Activated CD4-positive, alpha-beta T cell treated with anti-CD3 and anti-CD28 coated beads, Interleukin-2, Interleukin-6, amounts not matched to agents 100 ng/mL and 50 ng/mL, durations not matched to agents 16 hours and 8 hours (primary cell): ENCODE measurements at regions not wholly inside any gene's neighbourhood (a gene's known extent, or its start where the extent isn't known, plus 50 kb on each side); places are given as distances from the start of the nearest gene placed in this dataset.
A peak's percentile ranks its signal among the peaks of the same experiment; 100 is the strongest.

Experiments used
- DNase-seq: peaks from one replicate; pipeline ENCODE4 v3.0.0-alpha.2; 2020

GRCh38 chr10:123537188-123537961, 128.8 kb upstream of the GPR26 start:
- no peak for DNase-seq

GRCh38 chr10:123538401-123539320, 127.5 kb upstream of the GPR26 start:
- DNase-seq = no peak

GRCh38 chr10:123544986-123545385, 121.2 kb upstream of the GPR26 start:
- DNase-seq = no peak

GRCh38 chr10:123548770-123549169, 117.4 kb upstream of the GPR26 start:
- DNase-seq = no peak

- DNase-seq = no peak
Measured at GRCh38 chr10:123549761-123550454, 116.2 kb upstream of the GPR26 start.

GRCh38 chr10:123550675-123551096, 115.5 kb upstream of the GPR26 start:
- DNase-seq = no peak

- no peak for DNase-seq
Measured at GRCh38 chr10:123551259-123551658, 114.9 kb upstream of the GPR26 start.

- DNase-seq = no peak
Measured at GRCh38 chr10:123552760-123553554, 113.2 kb upstream of the GPR26 start.

- DNase-seq = no peak
Measured at GRCh38 chr10:123553810-123554430, 112.2 kb upstream of the GPR26 start.

GRCh38 chr10:123554656-123555055, 111.5 kb upstream of the GPR26 start:
- DNase-seq = no peak

- DNase-seq = no peak
Measured at GRCh38 chr10:123555616-123556015, 110.5 kb upstream of the GPR26 start.

- no peak for DNase-seq
Measured at GRCh38 chr10:123556049-123556448, 110.1 kb upstream of the GPR26 start.

GRCh38 chr10:123556736-123557135, 109.4 kb upstream of the GPR26 start:
- no peak for DNase-seq

GRCh38 chr10:123557366-123558108, 108.6 kb upstream of the GPR26 start:
- DNase-seq = no peak

- no peak for DNase-seq
Measured at GRCh38 chr10:123558651-123559050, 107.5 kb upstream of the GPR26 start.

- peak; percentile 71 for DNase-seq
Measured at GRCh38 chr10:123559066-123559822, 106.9 kb upstream of the GPR26 start.

- no peak for DNase-seq
Measured at GRCh38 chr10:123559823-123560092, 106.4 kb upstream of the GPR26 start.

- no peak for DNase-seq
Measured at GRCh38 chr10:123560301-123561140, 105.6 kb upstream of the GPR26 start.

GRCh38 chr10:123561141-123561440, 105.1 kb upstream of the GPR26 start:
- DNase-seq = no peak

GRCh38 chr10:123562387-123562786, 103.8 kb upstream of the GPR26 start:
- DNase-seq = no peak
